ENCODE measurements at regions not wholly inside any gene's neighbourhood (a gene's known extent, or its start where the extent isn't known, plus 50 kb on each side); places are given as distances from the start of the nearest gene placed in this dataset.
A peak's percentile ranks its signal among the peaks of the same experiment; 100 is the strongest.
"Not testable (repeated sequence)": the region's sequence is repeated elsewhere in the genome, so short reads cannot be mapped to it uniquely, and the experiment has no call there.

DNA sequence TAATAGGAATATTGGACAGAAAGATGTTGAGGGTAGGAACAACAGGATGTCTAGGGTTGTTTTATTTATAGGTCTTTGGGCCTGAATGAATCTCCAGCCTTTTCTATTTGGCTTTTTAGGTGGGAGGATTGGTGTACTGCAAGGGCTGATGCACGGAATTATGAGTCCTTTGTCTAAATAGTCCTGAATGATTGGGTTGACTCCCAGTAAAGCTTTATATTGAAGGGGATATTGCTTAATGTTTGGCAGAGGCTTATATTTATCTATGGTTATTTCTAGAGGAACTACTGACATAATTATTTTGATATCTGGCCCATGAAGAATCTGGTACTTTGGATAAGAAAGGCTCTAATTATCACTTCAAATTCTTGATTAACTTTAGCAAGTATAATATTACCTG lies 253.6 kb upstream of the AVPR1A start:
- DNase-seq: no peak

GRCh38 chr12:63403256-63403655 lies 252.3 kb upstream of the AVPR1A start:
- peak; percentile 1 for DNase-seq

GRCh38 chr12:63400718-63401117 lies 249.7 kb upstream of the AVPR1A start:
- DNase-seq: no peak

GRCh38 chr12:63400318-63400717 lies 249.3 kb upstream of the AVPR1A start:
- DNase-seq: no peak

DNA sequence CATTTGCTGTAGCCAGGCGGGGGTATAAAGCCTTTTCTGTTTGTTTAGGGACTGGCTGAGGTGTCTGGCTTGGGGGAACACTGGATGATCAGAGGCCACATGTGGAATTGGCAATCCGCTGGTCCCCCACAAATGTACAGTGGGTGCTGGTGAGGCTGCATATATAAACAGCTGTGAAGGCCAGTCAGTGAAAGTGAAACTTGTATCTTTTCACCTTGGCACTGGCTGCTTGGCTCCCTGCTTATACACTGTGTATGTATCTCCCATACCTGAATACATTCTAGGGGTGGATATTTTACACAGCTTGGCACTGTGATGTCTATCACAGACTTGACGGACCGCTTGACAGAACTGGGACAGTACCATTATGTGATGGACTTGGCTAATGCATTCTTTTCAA lies 246.8 kb upstream of the AVPR1A start:
- no peak for DNase-seq

DNA sequence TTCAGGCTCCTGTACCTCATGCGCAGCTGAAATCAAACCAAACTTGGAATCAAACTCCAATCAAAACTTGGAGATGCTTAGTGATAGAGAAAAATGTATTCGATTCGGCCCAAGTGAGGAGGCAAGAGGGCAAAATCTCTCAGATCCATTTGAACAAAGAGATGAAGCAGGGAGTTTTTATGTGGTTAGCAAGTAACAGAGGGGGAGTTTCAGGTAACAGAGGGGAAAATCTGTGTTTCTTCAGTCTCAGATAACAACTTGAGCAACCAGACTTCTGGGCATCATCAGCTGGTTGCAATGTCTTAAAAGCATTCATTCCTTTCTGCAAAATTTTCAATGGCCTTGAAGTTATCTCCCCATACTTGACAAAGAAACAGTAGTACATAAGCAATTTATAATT lies 245.1 kb upstream of the AVPR1A start:
- no peak for DNase-seq

DNA sequence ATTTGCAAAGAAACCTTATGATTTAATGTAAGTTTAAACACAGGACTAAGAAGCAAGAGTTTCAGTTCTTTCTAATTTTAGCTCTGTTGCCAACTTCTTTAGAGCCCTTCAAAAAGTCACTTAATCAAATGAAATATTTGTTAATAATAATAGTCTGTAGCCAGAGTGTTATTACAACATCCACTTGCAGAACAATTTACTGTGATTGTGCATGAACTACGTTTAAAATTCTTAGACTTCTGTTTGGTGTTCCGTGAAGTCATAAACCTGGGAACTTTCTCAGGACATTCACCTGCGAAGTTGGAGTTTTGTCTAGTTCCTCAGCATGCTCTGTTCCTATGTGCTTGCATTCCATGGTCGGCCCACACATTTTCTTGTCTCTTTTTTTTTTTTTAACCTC lies 244.0 kb upstream of the AVPR1A start:
- no peak for DNase-seq

- DNase-seq: no peak
These were observed 243.3 kb upstream of the AVPR1A start for GRCh38 chr12:63394349-63394748.

- no peak for DNase-seq
These were observed 238.2 kb upstream of the AVPR1A start for GRCh38 chr12:63389211-63389610.

GRCh38 chr12:63387771-63388170 lies 236.8 kb upstream of the AVPR1A start:
- DNase-seq: no peak

DNA sequence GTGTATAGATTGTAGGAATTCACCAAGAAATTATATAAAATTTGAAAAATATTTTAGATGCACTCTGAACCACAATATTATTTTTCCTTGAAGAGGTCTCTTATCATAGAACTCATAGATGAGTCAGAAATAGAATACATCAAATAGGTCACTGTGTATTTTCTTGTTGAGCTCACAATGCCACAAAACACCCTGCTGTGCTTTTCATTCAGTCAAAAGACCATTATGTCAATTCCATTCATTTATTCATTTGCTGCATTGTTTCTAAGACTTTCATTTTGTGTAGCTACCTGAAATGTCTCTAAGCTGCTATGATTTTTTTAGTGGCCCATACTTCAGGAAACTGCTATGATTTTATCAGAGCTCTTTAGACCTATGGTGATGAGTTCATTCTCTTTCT lies 231.9 kb upstream of the AVPR1A start:
- DNase-seq: no peak

DNA sequence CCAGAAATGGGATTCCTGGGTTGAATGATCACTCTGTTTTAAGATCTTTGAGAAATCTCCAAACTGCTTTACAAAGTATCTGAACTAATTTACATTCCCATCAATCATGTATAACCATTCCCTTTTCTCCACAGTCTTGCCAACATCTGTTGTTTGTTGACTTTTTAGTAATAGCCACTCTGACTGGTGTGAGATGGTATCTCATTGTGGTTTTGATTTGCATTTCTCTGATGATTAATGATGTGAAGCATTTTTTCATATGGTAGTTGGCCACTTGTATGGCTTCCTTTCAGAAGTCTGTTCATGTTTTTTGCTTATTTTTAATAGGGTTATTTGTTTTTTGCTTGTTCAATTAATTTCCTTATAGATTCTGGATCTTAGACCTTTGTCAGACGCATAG lies 211.8 kb upstream of the AVPR1A start:
- DNase-seq: peak; percentile 42

- DNase-seq: no peak
These were observed 211.2 kb upstream of the AVPR1A start for GRCh38 chr12:63362166-63362565.

GRCh38 chr12:63354969-63355368 lies 204.0 kb upstream of the AVPR1A start:
- no peak for DNase-seq

DNA sequence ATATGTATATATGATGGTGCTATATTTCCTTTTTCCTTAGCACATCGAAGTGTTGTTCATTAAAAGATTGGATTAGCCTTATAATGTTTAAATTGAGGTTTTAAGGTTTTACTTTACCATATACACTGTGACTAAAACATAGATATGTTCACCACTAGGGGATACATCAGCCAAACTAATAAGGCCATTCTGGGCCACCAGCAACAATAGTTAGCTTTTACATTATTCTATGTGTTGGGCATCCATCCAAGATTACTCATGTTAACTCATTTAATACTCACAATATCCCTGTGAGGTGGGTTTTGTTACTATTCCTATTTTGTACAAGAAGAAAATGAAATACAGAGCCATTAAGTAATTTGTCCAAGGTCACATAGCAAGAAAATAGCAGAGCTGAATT lies 202.6 kb upstream of the AVPR1A start:
- peak; percentile 25 for DNase-seq

DNA sequence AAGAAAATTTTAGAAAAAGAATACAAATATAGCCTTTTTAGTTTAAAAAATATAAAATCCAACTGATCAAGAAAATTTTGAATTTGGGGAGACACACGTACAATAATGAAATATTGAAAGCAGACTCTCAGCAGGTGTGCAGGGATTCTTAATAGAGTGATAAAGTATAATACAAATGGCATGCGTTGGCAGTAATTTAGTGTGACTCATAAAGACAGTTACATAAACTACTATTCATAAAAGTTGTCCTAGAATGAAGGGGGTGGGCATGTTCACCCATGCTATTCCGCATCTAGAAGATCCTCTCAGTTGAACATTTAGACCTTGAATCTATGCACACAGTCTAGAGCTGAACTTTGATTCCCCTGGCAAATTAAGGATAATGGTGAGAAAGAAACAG lies 200.4 kb upstream of the AVPR1A start:
- no peak for DNase-seq

GRCh38 chr12:63348556-63348955 lies 197.6 kb upstream of the AVPR1A start:
- DNase-seq: no peak

DNA sequence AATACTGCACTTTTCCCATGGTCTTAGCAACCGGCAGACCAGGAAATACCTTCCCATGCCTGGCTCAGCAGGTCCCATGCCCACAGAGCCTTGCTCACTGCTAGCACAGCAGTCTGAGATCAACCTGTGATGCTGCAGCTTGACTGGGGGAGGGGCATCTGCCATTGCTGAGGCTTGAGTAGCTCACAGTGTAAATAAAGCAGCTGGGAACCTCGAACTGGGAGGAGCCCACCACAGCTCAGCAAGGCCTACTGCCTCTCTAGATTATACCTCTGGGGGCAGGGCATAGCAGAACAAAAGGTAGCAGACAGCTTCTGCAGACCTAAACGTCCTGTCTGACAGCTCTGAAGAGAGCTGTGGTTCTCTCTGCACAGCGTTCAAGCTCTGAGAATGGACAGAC lies 186.2 kb upstream of the AVPR1A start:
- not testable (repeated sequence) for DNase-seq

DNA sequence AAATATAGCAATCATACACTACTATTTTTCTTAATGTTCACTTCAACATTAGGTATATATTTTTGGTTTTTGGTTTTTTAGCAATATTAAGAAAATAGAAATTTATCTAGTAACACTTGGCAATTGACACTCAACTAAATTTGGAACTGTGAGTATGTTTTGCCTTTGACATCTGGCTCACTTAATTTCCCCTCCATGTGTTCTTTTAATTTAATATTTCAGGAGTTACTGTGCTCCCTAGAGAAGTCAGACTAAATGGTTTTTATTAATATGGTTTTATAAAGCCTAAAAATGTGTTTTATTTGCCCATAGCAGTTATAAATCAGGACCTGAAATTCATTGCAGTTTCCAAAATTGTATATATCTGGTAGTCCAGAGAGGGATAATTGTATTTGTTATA lies 175.3 kb upstream of the AVPR1A start:
- DNase-seq: no peak

DNA sequence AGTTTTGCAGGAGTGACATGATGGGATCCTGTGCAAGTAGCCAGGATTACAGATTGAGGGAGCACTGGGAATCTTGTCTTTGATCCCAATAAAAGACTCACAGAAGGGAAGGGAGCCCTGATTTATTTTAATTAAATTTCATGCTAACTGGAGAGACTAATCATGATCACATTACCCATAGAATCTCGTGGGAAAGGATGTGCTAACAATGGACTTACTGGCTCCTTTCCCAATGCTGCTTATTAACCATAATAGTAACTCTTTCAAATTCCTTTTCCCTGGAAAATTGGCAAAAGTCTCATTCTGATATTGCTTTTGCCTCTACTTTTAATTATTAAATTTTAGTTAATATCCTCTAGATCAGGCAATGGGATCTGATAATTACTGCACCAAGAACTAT lies 174.8 kb upstream of the AVPR1A start:
- DNase-seq: no peak

- DNase-seq: no peak
These were observed 172.9 kb upstream of the AVPR1A start for GRCh38 chr12:63323942-63324341.

DNA sequence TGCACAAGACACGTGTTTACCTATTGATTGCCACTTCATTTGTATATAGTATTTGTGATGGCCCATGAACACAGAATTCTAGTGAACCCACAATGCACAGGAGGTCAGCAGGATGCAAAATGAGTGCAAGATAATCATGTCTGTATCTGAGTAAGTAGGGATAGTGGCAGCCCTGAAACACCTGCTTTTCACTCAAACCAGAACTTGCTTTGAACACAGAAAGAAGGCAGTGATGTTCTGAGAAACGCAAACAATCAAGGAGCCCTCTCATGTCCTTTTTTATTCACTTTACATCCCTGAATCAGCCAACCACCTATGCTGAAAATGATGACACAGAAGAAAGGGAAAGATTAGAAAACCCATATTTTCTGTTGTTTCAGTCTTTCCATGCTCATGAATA lies 170.4 kb upstream of the AVPR1A start:
- no peak for DNase-seq

GRCh38 chr12:63319936-63320633 lies 169.1 kb upstream of the AVPR1A start:
- DNase-seq: peak; percentile 22

GRCh38 chr12:63319386-63319785 lies 168.4 kb upstream of the AVPR1A start:
- no peak for DNase-seq

GRCh38 chr12:63318933-63319332 lies 167.9 kb upstream of the AVPR1A start:
- no peak for DNase-seq

- no peak for DNase-seq
These were observed 167.3 kb upstream of the AVPR1A start for GRCh38 chr12:63318313-63318712.
